ENCODE measurements at regions not wholly inside any gene's neighbourhood (a gene's known extent, or its start where the extent isn't known, plus 50 kb on each side); places are given as distances from the start of the nearest gene placed in this dataset.
"Not testable (repeated sequence)": the region's sequence is repeated elsewhere in the genome, so short reads cannot be mapped to it uniquely, and the experiment has no call there.

DNA sequence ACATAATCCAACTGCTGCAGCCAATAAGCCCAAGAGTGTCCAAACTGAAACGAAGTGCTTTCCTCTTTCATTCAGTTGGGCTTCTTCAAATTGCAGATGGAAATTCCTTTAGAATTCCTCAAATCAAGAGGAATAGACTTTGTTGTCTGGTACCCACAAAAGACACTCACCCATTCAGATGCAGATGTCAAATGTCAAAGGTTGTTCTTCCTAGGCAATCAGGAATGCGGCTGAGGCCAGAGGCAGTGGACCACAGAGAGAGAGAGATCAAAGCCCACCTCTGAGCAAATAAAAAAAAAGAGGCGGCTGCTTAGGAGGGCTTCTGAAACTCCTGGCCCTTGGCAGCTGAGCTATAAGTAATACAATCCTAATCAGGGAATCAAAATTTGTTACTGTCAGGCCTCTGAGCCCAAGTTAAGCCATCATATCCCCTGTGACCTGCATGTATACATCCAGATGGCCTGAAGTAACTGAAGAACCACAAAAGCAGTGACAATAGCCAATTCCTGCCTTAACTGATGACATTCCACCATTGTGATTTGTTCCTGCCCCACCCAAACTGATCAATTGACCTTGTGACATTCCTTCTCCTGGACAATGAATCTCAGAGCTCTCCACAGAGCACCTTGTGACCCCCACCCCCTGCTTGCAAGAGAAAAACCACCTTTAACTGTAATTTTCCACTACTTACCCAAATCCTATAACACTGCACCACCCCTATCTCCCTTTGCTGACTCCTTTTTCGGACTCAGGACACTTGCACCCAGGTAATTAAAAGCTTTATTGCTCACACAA, 303.0 kb upstream of the GJE1 start:
- Histone ChIP-seq H3K4me3 (ENCODE audit: low read length) (no peak overlapping the region), H3K4me1 (ENCODE audit: control insufficient read depth, insufficient read depth, low read length) (no peaks in the 10 kb centered on the region), H3K36me3 (ENCODE audit: control insufficient read depth, insufficient read depth, low read length, severe bottlenecking) (no peaks in the 10 kb centered on the region), H3K27me3 (replicated peaks; ENCODE audit: control insufficient read depth, insufficient read depth, low read length) (no peaks in the 10 kb centered on the region), H3K9ac (ENCODE audit: low read length) (no peak overlapping the region), H3K9me3 (ENCODE audit: control insufficient read depth, low read length) (no peaks in the 10 kb centered on the region)
- no peak for DNase-seq (ENCODE audit: low read depth)

DNA sequence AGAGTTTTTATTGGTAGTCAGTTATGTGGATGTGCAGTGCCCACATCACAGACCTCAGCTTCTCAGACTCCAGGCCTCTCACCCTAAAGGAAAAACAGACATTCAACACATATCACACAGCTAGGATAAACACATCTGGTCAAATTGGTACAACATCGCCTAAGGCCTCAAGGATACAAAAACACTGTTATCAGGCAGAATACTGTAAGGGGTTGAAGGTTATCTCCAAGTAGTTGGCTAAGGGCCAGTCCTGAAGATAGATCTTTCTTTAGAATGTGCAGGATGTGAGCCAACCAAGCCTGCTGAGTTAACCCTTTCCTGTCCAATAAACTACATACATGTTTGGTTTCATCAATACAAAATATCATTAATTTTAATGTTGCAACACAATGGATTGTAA, 308.4 kb upstream of the GJE1 start:
- DNase-seq (ENCODE audit: low read depth): no peak
- Histone ChIP-seq H3K4me1 (ENCODE audit: control insufficient read depth, insufficient read depth, low read length) (no peaks in the 10 kb centered on the region), H3K27me3 (replicated peaks; ENCODE audit: control insufficient read depth, insufficient read depth, low read length) (no peaks in the 10 kb centered on the region), H3K9ac (ENCODE audit: low read length) (no peak overlapping the region), H3K9me3 (ENCODE audit: control insufficient read depth, low read length) (peaks cover 6% of the 10 kb centered on the region), H3K4me3 (ENCODE audit: low read length) (no peak overlapping the region), H3K36me3 (ENCODE audit: control insufficient read depth, insufficient read depth, low read length, severe bottlenecking) (no peaks in the 10 kb centered on the region)

DNA sequence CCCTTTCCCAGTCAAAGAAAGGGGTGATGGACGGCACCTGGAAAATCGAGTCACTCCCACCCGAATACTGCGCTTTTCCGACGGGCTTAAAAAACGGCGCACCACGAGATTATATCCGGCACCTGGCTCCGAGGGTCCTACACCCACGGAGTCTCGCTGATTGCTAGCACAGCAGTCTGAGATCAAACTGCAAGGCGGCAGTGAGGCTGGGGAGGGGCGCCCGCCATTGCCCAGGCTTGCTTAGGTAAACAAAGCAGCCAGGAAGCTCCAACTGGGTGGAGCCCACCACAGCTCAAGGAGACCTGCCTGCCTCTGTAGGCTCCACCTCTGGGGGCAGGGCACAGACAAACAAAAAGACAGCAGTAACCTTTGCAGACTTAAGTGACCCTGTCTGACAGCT, 317.7 kb upstream of the GJE1 start:
- H3K27me3 ChIP-seq (replicated peaks; ENCODE audit: control insufficient read depth, insufficient read depth, low read length); DNase-seq (ENCODE audit: low read depth); H3K9ac ChIP-seq (ENCODE audit: low read length); H3K9me3 ChIP-seq (ENCODE audit: control insufficient read depth, low read length); H3K36me3 ChIP-seq (ENCODE audit: control insufficient read depth, insufficient read depth, low read length, severe bottlenecking); H3K4me3 ChIP-seq (ENCODE audit: low read length); H3K4me1 ChIP-seq (ENCODE audit: control insufficient read depth, insufficient read depth, low read length): not testable (repeated sequence)

DNA sequence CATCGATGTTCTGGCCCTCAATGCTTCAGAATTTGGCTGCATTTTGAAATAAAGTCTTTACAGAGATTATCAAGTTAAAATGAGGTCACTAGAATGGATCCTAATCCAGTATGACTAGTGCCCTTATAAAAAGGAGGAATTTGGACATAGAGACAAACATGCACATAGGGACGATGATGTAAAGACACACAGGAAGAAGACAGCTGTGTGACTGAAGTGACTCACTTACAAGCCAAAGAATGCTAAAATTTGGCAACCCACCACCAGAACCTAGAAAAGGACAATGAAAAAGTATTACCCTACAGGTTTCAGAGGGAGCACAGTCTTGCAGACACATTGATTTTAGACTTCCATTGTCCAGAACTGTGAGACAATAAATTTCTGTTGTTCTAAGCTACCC, 322.8 kb upstream of the GJE1 start:
- Histone ChIP-seq H3K9me3 (ENCODE audit: control insufficient read depth, low read length) (no peaks in the 10 kb centered on the region), H3K4me3 (ENCODE audit: low read length) (no peak overlapping the region), H3K9ac (ENCODE audit: low read length) (no peak overlapping the region), H3K27me3 (replicated peaks; ENCODE audit: control insufficient read depth, insufficient read depth, low read length) (no peaks in the 10 kb centered on the region), H3K4me1 (ENCODE audit: control insufficient read depth, insufficient read depth, low read length) (no peaks in the 10 kb centered on the region), H3K36me3 (ENCODE audit: control insufficient read depth, insufficient read depth, low read length, severe bottlenecking) (no peaks in the 10 kb centered on the region)
- DNase-seq (ENCODE audit: low read depth): no peak

DNA sequence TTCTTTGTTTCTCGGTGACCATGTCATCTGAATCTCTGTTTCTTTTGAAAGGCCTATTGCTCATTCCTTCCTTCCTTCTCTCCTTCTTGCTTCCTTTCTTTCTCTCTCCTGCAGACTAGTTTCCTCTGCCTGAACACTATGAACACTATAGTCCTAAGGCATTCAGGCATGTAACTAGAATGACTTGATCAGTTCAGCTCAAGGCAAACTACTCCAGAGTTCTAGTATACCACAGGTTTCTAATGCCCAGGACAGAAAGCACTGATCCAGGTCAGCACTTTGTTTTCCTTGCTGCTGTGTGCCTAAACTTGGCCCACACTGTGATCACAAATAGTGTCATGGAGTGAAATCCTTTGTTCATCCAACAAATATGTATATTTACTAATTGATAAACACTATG, 324.1 kb upstream of the GJE1 start:
- Histone ChIP-seq H3K27me3 (replicated peaks; ENCODE audit: control insufficient read depth, insufficient read depth, low read length) (no peaks in the 10 kb centered on the region), H3K4me3 (ENCODE audit: low read length) (no peak overlapping the region), H3K9ac (ENCODE audit: low read length) (no peak overlapping the region), H3K36me3 (ENCODE audit: control insufficient read depth, insufficient read depth, low read length, severe bottlenecking) (no peaks in the 10 kb centered on the region), H3K9me3 (ENCODE audit: control insufficient read depth, low read length) (no peaks in the 10 kb centered on the region), H3K4me1 (ENCODE audit: control insufficient read depth, insufficient read depth, low read length) (no peaks in the 10 kb centered on the region)
- no peak for DNase-seq (ENCODE audit: low read depth)

DNA sequence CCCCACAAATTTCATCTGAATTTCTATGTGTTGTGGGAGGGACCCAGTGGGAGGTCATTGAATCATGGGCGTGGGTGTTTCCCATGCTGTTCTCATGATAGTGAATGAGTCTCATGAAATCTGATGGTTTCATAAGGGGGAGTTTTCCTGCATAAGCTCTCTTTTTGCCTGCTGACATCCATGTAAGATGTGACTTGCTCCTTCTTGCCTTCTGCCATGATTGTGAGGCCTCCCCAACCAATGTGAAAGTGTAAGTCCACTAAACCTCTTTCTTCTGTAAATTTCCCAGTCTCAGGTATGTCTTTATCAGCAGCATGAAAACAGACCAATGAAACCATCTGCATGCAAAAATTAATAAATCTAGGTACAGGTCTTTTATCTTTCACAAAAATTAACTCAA, 331.8 kb upstream of the GJE1 start:
- not testable (repeated sequence) for H3K9ac ChIP-seq (ENCODE audit: low read length); DNase-seq (ENCODE audit: low read depth); H3K4me3 ChIP-seq (ENCODE audit: low read length); H3K27me3 ChIP-seq (replicated peaks; ENCODE audit: control insufficient read depth, insufficient read depth, low read length); H3K4me1 ChIP-seq (ENCODE audit: control insufficient read depth, insufficient read depth, low read length); H3K36me3 ChIP-seq (ENCODE audit: control insufficient read depth, insufficient read depth, low read length, severe bottlenecking); H3K9me3 ChIP-seq (ENCODE audit: control insufficient read depth, low read length)

- H3K4me1 ChIP-seq (ENCODE audit: control insufficient read depth, insufficient read depth, low read length): no peaks in the 10 kb centered on the region
- no peaks in the 10 kb centered on the region for H3K36me3 ChIP-seq (ENCODE audit: control insufficient read depth, insufficient read depth, low read length, severe bottlenecking)
- H3K4me3 ChIP-seq (ENCODE audit: low read length): no peak overlapping the region
- H3K27me3 ChIP-seq (replicated peaks; ENCODE audit: control insufficient read depth, insufficient read depth, low read length): no peaks in the 10 kb centered on the region
- no peak for DNase-seq (ENCODE audit: low read depth)
- H3K9me3 ChIP-seq (ENCODE audit: control insufficient read depth, low read length): no peaks in the 10 kb centered on the region
- no peak overlapping the region for H3K9ac ChIP-seq (ENCODE audit: low read length)
Measured at GRCh38 chr6:141790921-141791320, 341.8 kb upstream of the GJE1 start.

- Histone ChIP-seq H3K9me3 (ENCODE audit: control insufficient read depth, low read length) (no peaks in the 10 kb centered on the region), H3K27me3 (replicated peaks; ENCODE audit: control insufficient read depth, insufficient read depth, low read length) (no peaks in the 10 kb centered on the region), H3K36me3 (ENCODE audit: control insufficient read depth, insufficient read depth, low read length, severe bottlenecking) (no peaks in the 10 kb centered on the region), H3K4me1 (ENCODE audit: control insufficient read depth, insufficient read depth, low read length) (no peaks in the 10 kb centered on the region), H3K4me3 (ENCODE audit: low read length) (no peak overlapping the region), H3K9ac (ENCODE audit: low read length) (no peak overlapping the region)
- no peak for DNase-seq (ENCODE audit: low read depth)
Measured at GRCh38 chr6:141788096-141788495, 344.6 kb upstream of the GJE1 start.

DNA sequence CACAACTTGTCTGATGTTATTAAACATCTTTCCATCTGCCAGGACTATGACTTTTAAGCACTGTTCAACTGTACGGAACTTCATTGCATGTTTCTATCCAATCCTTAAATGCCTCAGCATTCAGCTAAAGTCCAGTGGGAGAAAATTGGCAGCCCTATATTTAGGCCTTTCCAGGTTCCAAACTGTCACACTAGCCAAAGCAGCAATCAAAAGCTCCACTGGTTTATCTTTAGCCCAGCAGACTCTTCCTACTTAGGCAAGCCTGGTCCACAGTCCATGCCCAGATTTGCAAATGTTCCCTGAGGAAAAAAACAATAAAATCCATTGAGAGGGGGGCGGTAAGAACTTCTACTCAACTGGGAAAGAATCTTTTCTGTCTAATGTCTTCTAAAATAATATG, 349.1 kb upstream of the GJE1 start:
- no peak overlapping the region for H3K4me3 ChIP-seq (ENCODE audit: low read length)
- no peaks in the 10 kb centered on the region for H3K9me3 ChIP-seq (ENCODE audit: control insufficient read depth, low read length)
- no peaks in the 10 kb centered on the region for H3K4me1 ChIP-seq (ENCODE audit: control insufficient read depth, insufficient read depth, low read length)
- H3K9ac ChIP-seq (ENCODE audit: low read length): no peak overlapping the region
- H3K36me3 ChIP-seq (ENCODE audit: control insufficient read depth, insufficient read depth, low read length, severe bottlenecking): no peaks in the 10 kb centered on the region
- H3K27me3 ChIP-seq (replicated peaks; ENCODE audit: control insufficient read depth, insufficient read depth, low read length): no peaks in the 10 kb centered on the region
- no peak for DNase-seq (ENCODE audit: low read depth)

GRCh38 chr6:141780296-141780695, 352.4 kb upstream of the GJE1 start:
- no peak for DNase-seq (ENCODE audit: low read depth)
- H3K27me3 ChIP-seq (replicated peaks; ENCODE audit: control insufficient read depth, insufficient read depth, low read length): no peaks in the 10 kb centered on the region
- H3K4me1 ChIP-seq (ENCODE audit: control insufficient read depth, insufficient read depth, low read length): peaks cover 4% of the 10 kb centered on the region
- no peak overlapping the region for H3K9ac ChIP-seq (ENCODE audit: low read length)
- no peaks in the 10 kb centered on the region for H3K9me3 ChIP-seq (ENCODE audit: control insufficient read depth, low read length)
- no peaks in the 10 kb centered on the region for H3K36me3 ChIP-seq (ENCODE audit: control insufficient read depth, insufficient read depth, low read length, severe bottlenecking)
- no peak overlapping the region for H3K4me3 ChIP-seq (ENCODE audit: low read length)

DNA sequence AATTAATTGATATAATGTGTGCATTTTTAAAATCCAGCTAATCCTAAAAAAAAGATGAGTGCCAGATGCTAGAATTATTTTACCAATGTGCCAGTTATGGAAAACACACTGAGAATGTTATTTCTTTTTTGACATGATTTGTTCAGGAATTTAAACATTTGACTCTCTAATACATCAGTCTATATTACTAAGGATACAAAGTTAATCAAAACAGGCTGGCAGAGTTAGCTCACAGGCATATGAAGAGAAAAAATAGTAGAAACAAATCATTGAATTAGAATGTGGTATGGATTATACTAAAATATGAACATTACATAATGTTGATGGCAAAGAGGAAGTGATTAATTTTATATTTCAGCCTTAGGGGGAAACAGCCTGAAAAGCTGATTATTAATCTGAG, 368.3 kb upstream of the GJE1 start:
- DNase-seq (ENCODE audit: low read depth): peak; percentile 39
- no peaks in the 10 kb centered on the region for H3K9me3 ChIP-seq (ENCODE audit: control insufficient read depth, low read length)
- H3K27me3 ChIP-seq (replicated peaks; ENCODE audit: control insufficient read depth, insufficient read depth, low read length): no peaks in the 10 kb centered on the region
- H3K4me1 ChIP-seq (ENCODE audit: control insufficient read depth, insufficient read depth, low read length): no peaks in the 10 kb centered on the region
- H3K4me3 ChIP-seq (ENCODE audit: low read length): no peak overlapping the region
- no peaks in the 10 kb centered on the region for H3K36me3 ChIP-seq (ENCODE audit: control insufficient read depth, insufficient read depth, low read length, severe bottlenecking)
- H3K9ac ChIP-seq (ENCODE audit: low read length): no peak overlapping the region

- H3K4me1 ChIP-seq (ENCODE audit: control insufficient read depth, insufficient read depth, low read length): no peaks in the 10 kb centered on the region
- H3K36me3 ChIP-seq (ENCODE audit: control insufficient read depth, insufficient read depth, low read length, severe bottlenecking): no peaks in the 10 kb centered on the region
- H3K9me3 ChIP-seq (ENCODE audit: control insufficient read depth, low read length): no peaks in the 10 kb centered on the region
- no peak overlapping the region for H3K4me3 ChIP-seq (ENCODE audit: low read length)
- H3K9ac ChIP-seq (ENCODE audit: low read length): no peak overlapping the region
- H3K27me3 ChIP-seq (replicated peaks; ENCODE audit: control insufficient read depth, insufficient read depth, low read length): no peaks in the 10 kb centered on the region
- no peak for DNase-seq (ENCODE audit: low read depth)
Measured at GRCh38 chr6:141758430-141758829, 374.3 kb upstream of the GJE1 start.

Measured in adipocyte (in vitro differentiated cells).